ENCODE measurements at regions not wholly inside any gene's neighbourhood (a gene's known extent, or its start where the extent isn't known, plus 50 kb on each side); places are given as distances from the start of the nearest gene placed in this dataset.

DNA sequence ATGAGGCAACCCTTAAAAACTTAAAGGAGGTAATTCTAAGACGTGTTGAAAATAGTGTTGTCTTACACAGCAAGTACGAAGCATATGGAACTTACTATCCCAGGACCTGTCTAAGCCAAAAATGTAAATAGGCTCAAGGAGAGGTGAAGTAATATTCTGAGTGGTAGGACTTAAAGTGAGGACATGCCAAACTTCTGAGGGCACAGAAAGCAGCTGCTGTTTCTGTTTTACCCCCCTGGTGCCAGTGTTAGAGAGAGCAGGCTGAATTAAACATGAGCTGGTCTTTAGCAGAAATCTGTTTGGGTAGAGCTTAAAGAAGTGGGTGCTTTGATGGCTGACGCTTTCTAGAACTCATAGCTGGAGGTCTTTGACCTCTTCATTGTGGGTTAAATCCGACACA lies 149.7 kb upstream of the NPHP3 start:
- H3K27me3 Mint-ChIP-seq: peaks cover 10% of the 10 kb centered on the region
- no peaks in the 10 kb centered on the region for H3K4me1 Mint-ChIP-seq
- no peaks in the 10 kb centered on the region for H3K36me3 Mint-ChIP-seq (ENCODE audit: low read depth)
- H3K27ac Mint-ChIP-seq: no peak overlapping the region
- DNase-seq: no peak
- ATAC-seq: no peak
- H3K4me3 Mint-ChIP-seq: no peak overlapping the region
- H3K9me3 Mint-ChIP-seq: no peaks in the 10 kb centered on the region

DNA sequence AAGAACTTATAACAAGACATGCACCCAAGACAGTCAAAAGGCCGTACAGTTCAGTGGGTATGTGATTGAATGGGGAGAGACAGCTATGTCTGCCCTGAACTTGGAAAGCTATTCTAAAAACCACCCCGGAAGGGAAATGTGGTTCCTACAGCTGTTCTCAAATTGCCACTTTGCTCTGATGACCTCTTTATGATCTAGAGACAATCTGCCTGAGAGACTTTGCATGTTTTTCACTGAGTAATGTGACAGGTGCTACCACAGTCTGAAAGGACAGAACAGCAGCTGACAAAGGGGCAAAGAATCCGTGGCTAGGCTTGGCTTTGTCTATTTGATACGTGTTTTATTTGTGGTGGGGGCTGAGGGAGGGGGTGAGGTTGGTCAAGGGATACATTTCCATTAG lies 148.3 kb upstream of the NPHP3 start:
- H3K36me3 Mint-ChIP-seq (ENCODE audit: low read depth): no peaks in the 10 kb centered on the region
- DNase-seq (no peak), ATAC-seq (no peak)
- H3K27ac Mint-ChIP-seq: no peak overlapping the region
- H3K4me1 Mint-ChIP-seq: no peaks in the 10 kb centered on the region
- H3K27me3 Mint-ChIP-seq: peaks cover 10% of the 10 kb centered on the region
- no peaks in the 10 kb centered on the region for H3K9me3 Mint-ChIP-seq
- H3K4me3 Mint-ChIP-seq: no peak overlapping the region

GRCh38 chr3:132867956-132868355 lies 145.7 kb upstream of the NPHP3 start:
- no peak overlapping the region for H3K27ac Mint-ChIP-seq
- no peaks in the 10 kb centered on the region for H3K9me3 Mint-ChIP-seq
- no peak overlapping the region for H3K4me3 Mint-ChIP-seq
- no peaks in the 10 kb centered on the region for H3K36me3 Mint-ChIP-seq (ENCODE audit: low read depth)
- H3K27me3 Mint-ChIP-seq: peaks cover 12% of the 10 kb centered on the region
- DNase-seq: no peak
- no peaks in the 10 kb centered on the region for H3K4me1 Mint-ChIP-seq
- ATAC-seq: no peak

GRCh38 chr3:132867526-132867925 lies 145.3 kb upstream of the NPHP3 start:
- H3K4me3 Mint-ChIP-seq: no peak overlapping the region
- DNase-seq: no peak
- no peak overlapping the region for H3K27ac Mint-ChIP-seq
- no peaks in the 10 kb centered on the region for H3K4me1 Mint-ChIP-seq
- H3K9me3 Mint-ChIP-seq: no peaks in the 10 kb centered on the region
- ATAC-seq: no peak
- peaks cover 12% of the 10 kb centered on the region for H3K27me3 Mint-ChIP-seq
- no peaks in the 10 kb centered on the region for H3K36me3 Mint-ChIP-seq (ENCODE audit: low read depth)

DNA sequence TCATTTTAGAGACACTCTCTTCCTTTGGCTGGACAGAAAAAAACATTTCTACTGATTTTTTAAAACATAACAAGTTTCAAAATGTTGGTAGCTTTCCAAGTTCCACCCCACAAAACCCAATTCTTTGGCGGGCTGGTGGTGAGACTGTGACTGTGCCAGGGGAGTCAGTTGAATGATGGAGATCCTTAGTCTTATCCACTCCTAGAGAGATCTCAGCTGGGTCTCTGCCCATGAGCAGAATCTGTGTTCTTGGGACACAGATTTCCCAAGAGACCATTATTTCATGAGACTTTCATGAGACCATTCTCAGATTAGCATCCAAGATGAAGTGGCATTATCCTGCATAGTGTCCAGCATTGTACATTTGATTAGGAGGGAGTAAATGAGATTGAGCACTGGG lies 135.1 kb upstream of the NPHP3 start:
- no peak for DNase-seq
- no peak overlapping the region for H3K4me3 Mint-ChIP-seq
- H3K36me3 Mint-ChIP-seq (ENCODE audit: low read depth): no peaks in the 10 kb centered on the region
- no peaks in the 10 kb centered on the region for H3K27me3 Mint-ChIP-seq
- ATAC-seq: no peak
- no peak overlapping the region for H3K27ac Mint-ChIP-seq
- H3K9me3 Mint-ChIP-seq: no peaks in the 10 kb centered on the region
- H3K4me1 Mint-ChIP-seq: no peaks in the 10 kb centered on the region

GRCh38 chr3:132854856-132855535 lies 132.8 kb upstream of the NPHP3 start:
- no peaks in the 10 kb centered on the region for H3K9me3 Mint-ChIP-seq
- no peaks in the 10 kb centered on the region for H3K4me1 Mint-ChIP-seq
- H3K36me3 Mint-ChIP-seq (ENCODE audit: low read depth): no peaks in the 10 kb centered on the region
- no peaks in the 10 kb centered on the region for H3K27me3 Mint-ChIP-seq
- DNase-seq (no peak), ATAC-seq (no peak)
- H3K27ac Mint-ChIP-seq: no peak overlapping the region
- H3K4me3 Mint-ChIP-seq: no peak overlapping the region

- Mint-ChIP-seq H3K27me3 (no peaks in the 10 kb centered on the region), H3K27ac (no peak overlapping the region), H3K36me3 (ENCODE audit: low read depth) (no peaks in the 10 kb centered on the region), H3K4me1 (no peaks in the 10 kb centered on the region), H3K4me3 (no peak overlapping the region), H3K9me3 (no peaks in the 10 kb centered on the region)
- DNase-seq: no peak
- ATAC-seq: no peak
These were observed 125.8 kb upstream of the NPHP3 start for GRCh38 chr3:132847849-132848625.

DNA sequence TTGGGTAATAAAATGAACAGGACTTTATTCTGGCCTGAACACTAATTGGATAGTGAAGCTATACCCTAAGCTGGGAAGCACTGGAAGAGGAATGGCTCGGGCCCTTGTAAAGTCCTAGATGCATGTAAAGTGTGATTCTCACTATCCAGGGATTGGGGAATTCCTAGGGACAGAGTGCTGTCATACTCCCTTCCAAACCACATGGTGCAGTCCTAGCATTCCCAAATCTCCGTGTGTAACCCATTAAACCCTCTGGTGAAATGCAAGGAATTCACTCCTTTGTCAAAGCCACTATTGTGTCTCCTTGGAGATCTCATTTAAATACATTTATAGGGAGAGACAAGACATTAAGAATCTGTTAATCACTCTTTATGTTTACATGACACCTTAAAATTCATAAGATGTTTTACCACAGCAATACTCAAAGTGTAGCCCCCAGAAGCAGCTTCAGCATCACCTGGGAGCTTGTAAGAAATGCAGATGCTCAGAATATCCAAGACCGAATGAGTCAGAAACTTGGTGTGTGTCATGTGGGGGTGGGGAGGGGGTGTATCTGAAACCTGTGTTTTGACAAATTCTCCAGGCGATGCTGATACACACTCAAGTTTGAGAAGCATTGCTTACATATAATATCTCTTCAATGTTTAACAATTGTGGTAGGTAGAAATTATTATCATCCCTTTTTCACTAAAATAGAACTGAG lies 121.8 kb upstream of the NPHP3 start:
- DNase-seq (no peak), ATAC-seq (no peak)
- Mint-ChIP-seq H3K4me3 (no peak overlapping the region), H3K27ac (no peak overlapping the region), H3K27me3 (peaks cover 3% of the 10 kb centered on the region), H3K9me3 (no peaks in the 10 kb centered on the region), H3K36me3 (ENCODE audit: low read depth) (no peaks in the 10 kb centered on the region), H3K4me1 (no peaks in the 10 kb centered on the region)

DNA sequence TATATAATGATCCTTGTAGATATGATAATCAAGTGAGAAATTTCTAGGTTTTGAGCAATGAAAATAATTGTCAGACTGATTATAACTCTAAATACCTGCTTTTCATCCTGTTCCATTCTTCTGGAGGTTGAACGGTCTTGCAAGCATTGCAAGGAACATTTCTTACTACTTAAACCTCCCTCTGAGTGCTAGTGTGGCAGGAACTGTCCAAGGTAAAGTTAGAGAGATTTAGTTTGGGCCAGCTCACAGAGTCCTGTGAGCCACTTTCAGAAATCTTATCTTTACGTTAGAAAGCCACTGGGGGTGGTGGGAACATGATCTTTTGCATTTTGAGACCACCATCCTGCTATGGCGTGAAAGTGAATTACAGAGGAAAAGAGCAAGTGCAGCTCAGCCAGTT lies 121.1 kb upstream of the NPHP3 start:
- no peak for ATAC-seq
- Mint-ChIP-seq H3K9me3 (no peaks in the 10 kb centered on the region), H3K4me3 (no peak overlapping the region), H3K36me3 (ENCODE audit: low read depth) (no peaks in the 10 kb centered on the region), H3K27me3 (peaks cover 3% of the 10 kb centered on the region), H3K27ac (no peak overlapping the region), H3K4me1 (no peaks in the 10 kb centered on the region)
- DNase-seq: no peak

DNA sequence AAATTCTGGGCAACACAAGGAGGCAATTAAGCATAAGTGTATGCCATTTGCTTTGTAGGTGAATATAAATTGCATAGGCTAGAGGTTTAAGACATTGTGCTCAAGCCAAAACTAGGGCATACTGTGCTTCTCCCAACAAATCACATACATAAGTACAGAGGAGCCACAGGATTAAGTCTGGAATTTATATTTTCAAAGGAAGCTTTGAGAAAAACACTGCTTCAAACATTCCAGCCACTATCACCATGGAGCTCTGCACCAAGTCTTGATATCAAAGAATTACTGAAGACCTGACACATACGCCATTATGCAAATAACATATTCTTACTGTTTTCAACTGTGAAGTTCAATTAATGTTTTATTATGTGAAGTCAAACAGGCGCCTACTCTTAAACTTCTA lies 119.4 kb upstream of the NPHP3 start:
- no peaks in the 10 kb centered on the region for H3K9me3 Mint-ChIP-seq
- H3K36me3 Mint-ChIP-seq (ENCODE audit: low read depth): no peaks in the 10 kb centered on the region
- no peak overlapping the region for H3K27ac Mint-ChIP-seq
- ATAC-seq (no peak), DNase-seq (no peak)
- peaks cover 3% of the 10 kb centered on the region for H3K27me3 Mint-ChIP-seq
- no peaks in the 10 kb centered on the region for H3K4me1 Mint-ChIP-seq
- H3K4me3 Mint-ChIP-seq: no peak overlapping the region

GRCh38 chr3:132840201-132840700 lies 118.0 kb upstream of the NPHP3 start:
- H3K9me3 Mint-ChIP-seq: no peaks in the 10 kb centered on the region
- H3K27ac Mint-ChIP-seq: no peak overlapping the region
- no peaks in the 10 kb centered on the region for H3K4me1 Mint-ChIP-seq
- H3K27me3 Mint-ChIP-seq: peaks cover 7% of the 10 kb centered on the region
- ATAC-seq (no peak), DNase-seq (no peak)
- H3K4me3 Mint-ChIP-seq: no peak overlapping the region
- H3K36me3 Mint-ChIP-seq (ENCODE audit: low read depth): no peaks in the 10 kb centered on the region

DNA sequence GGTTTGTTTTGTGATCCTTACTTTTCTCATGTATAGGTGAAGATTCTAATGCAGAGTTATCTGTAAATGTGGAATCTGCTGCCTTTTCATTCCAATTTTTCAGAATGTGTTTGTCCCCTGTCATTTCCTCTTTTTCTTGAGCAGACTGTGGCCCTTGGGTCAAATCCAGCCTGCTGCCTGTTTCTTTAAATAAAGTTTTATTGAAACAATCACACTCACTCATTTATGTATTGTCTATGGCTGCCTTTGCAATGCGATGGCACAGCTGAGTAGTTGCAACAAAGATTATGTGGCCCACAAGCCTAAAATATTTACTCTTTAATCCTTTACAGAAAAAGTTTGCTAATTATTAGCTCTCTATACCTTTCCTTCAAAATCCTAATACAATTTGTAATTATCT lies 116.3 kb upstream of the NPHP3 start:
- Mint-ChIP-seq H3K36me3 (ENCODE audit: low read depth) (no peaks in the 10 kb centered on the region), H3K27me3 (peaks cover 7% of the 10 kb centered on the region), H3K4me1 (no peaks in the 10 kb centered on the region), H3K4me3 (no peak overlapping the region), H3K27ac (no peak overlapping the region), H3K9me3 (no peaks in the 10 kb centered on the region)
- ATAC-seq (no peak), DNase-seq (no peak)

- H3K4me1 Mint-ChIP-seq: no peaks in the 10 kb centered on the region
- H3K36me3 Mint-ChIP-seq (ENCODE audit: low read depth): no peaks in the 10 kb centered on the region
- ATAC-seq (no peak), DNase-seq (no peak)
- H3K9me3 Mint-ChIP-seq: no peaks in the 10 kb centered on the region
- H3K27me3 Mint-ChIP-seq: peaks cover 4% of the 10 kb centered on the region
- H3K27ac Mint-ChIP-seq: no peak overlapping the region
- H3K4me3 Mint-ChIP-seq: no peak overlapping the region
These were observed 115.4 kb upstream of the NPHP3 start for GRCh38 chr3:132837615-132838014.

DNA sequence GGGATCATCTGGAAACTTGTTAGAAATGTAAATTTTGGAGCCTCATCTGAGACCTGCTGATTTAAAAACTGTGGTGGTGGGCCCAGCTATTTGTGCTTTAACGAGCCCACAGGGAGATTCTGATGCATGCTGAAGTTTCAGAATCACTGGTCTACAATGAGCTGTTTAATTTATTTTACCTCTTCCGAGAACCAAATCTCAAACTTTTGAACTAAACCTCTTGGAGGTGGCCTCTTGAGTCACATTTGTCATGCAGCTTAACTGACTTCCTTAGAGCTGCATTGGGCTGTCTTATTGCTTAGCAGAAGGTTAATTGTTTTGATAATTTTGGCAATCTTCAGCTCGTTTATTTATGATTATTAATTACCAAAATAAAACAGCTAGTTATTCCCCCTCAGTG lies 112.1 kb upstream of the NPHP3 start:
- Mint-ChIP-seq H3K9me3 (no peaks in the 10 kb centered on the region), H3K4me1 (no peaks in the 10 kb centered on the region), H3K27ac (no peak overlapping the region), H3K27me3 (peaks cover 5% of the 10 kb centered on the region), H3K36me3 (ENCODE audit: low read depth) (no peaks in the 10 kb centered on the region), H3K4me3 (no peak overlapping the region)
- no peak for DNase-seq
- ATAC-seq: no peak

GRCh38 chr3:132829101-132829500 lies 106.9 kb upstream of the NPHP3 start:
- H3K27me3 Mint-ChIP-seq: peaks cover 5% of the 10 kb centered on the region
- DNase-seq (no peak), ATAC-seq (no peak)
- H3K4me1 Mint-ChIP-seq: no peaks in the 10 kb centered on the region
- no peaks in the 10 kb centered on the region for H3K36me3 Mint-ChIP-seq (ENCODE audit: low read depth)
- no peak overlapping the region for H3K4me3 Mint-ChIP-seq
- H3K27ac Mint-ChIP-seq: no peak overlapping the region
- no peaks in the 10 kb centered on the region for H3K9me3 Mint-ChIP-seq

Data from activated naive CD8-positive, alpha-beta T cell treated with anti-CD3 and anti-CD28 coated beads, Interleukin-2, amount 50 U/mL, for 24 hours (primary cell).